Amniotic stem cell (primary cell): ENCODE measurements at regions not wholly inside any gene's neighbourhood (a gene's known extent, or its start where the extent isn't known, plus 50 kb on each side); places are given as distances from the start of the nearest gene placed in this dataset.
"Not testable (repeated sequence)": the region's sequence is repeated elsewhere in the genome, so short reads cannot be mapped to it uniquely, and the experiment has no call there.

Source experiments
- DNase-seq: peaks from one replicate; lab custom pipeline; 2025; lab: John Stamatoyannopoulos, UW

DNA sequence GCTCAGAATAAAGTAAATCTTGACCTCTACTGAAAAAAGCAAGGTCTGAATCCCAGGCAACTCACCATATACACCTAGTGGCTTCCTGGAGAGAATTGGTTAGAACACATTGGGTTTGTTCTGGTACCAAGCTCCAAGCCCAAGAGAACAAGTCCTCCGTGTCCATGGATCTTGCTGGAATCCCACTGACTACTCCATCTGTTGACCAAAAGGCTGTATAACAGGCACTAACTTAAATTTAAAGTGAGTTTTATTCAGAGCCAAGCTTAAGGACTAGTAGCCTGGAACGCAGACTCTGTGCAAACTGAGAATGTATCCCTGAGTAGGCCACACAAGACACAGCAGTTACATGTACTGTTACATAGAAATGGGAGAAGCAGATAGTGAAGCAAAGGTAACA is 342.1 kb upstream of the LRRC3B start:
- no peak for DNase-seq

- DNase-seq, result no peak
Observed at GRCh38 chr3:26281284-26281985, 341.1 kb upstream of the LRRC3B start.

DNA sequence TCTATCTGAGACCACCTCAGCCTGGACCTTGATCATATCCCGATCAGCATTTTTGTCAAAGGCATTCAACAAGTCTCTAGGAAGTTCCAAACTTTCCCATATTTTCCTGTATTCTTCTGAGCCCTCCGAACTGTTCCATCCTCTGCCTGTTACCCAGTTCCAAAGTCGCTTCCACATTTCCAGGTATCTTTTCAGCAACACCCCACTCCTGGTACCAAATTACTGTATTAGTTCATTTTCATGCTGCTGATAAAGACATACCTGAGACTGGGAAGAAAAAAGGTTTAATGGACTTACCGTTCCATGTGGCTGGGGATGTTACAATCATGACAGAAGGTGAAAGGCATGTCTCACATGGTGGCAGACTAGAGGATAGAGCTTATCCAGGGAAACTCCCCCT is 338.1 kb upstream of the LRRC3B start:
- not testable (repeated sequence) for DNase-seq

GRCh38 chr3:26291840-26292239 is 330.7 kb upstream of the LRRC3B start:
- no peak for DNase-seq

DNA sequence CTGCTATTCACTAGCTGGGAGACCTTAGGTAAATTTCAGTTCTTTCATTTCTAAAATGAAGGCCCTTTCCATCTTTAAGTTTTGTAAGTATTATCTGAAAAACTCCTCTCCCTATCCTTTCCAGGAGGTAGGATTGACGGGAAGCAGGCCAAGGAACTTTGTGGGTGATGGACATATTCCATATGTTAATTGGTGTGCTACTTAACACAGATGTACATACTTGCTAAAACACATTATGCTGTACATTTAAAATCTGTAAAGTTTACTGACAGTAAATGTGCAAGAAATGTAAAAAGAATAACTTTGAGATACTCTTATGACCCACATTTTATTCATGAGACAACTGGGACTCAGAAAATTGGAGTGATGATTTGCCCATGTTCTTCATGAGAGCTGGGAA is 329.8 kb upstream of the LRRC3B start:
- no peak for DNase-seq

GRCh38 chr3:26293329-26293844 is 329.2 kb upstream of the LRRC3B start:
- no peak for DNase-seq

GRCh38 chr3:26307192-26307591 is 315.4 kb upstream of the LRRC3B start:
- DNase-seq, result no peak

DNA sequence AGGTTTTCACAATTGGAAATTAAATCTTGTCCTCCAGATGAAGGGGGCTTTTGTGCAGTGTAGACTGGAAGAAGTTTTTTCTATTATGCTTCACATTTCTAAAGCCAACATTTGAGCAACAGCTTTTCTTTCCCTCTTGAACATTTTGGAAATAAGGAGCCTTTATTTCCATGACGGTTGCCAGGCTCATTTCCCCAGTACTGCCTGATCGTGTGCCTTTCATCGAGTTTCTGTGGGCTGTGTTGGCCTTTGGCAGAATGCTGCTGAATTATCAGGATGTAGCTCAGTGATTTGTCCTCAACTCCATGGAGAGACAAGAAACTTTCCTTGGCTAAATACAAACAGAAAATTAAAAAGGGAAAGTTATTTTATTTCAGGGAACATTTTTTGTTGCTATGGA is 314.8 kb upstream of the LRRC3B start:
- no peak for DNase-seq

DNA sequence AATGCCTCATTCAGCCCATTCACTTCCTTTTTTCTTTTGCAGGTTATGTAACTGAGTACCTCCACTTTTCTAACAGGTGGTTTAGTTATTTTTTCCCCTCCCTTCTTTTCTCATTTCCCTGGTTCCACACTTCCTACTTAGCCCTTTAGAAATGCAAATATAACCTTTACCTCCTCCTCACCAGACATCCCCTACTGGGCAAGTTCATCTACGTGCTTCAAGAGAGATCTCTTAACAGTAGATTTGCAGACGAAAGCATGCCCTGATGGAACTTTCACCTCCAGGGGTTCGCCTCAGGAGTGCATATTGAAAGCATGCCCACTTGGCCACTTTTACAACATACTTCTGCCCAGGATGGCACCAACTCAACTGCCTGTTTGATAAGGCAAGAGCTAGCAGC is 314.1 kb upstream of the LRRC3B start:
- no peak for DNase-seq

DNA sequence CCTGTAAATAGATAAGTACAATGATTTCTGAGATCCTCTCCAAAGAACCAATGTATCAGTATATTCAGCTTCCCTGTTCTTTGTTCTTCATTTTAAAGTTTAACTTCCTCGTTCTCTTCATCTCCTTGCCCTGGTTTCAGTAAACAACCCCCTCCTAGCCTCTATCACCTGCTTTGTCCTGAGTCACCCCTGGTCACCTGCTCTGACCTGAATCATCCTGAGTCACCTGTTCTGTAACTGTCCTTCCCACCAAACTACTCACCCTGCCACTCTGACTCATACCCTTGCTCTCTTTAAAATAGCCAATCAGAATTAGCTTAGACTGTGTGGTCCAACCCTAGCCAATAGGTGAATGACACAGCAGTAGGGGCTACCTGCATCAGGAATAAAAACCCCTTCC is 313.0 kb upstream of the LRRC3B start:
- DNase-seq, result not testable (repeated sequence)

DNA sequence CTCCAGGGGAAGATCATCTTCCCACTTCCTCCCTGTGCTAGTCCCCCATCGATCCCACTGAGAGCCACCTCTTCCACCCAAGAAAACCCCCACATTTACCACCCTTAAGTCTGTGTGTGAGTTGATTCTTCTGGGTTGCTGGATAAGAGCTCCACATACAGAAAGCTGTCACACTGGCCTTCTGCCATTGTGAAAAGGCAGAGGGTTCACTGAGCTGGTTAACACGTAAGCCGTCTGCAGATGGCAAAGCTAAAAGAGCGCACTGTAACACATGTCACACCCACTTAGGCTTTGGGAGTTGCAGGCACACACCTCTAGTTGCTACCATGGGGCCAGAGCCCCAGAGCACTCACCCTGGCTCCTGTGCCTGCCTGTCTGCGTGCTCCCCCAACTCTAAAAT is 309.8 kb upstream of the LRRC3B start:
- no peak for DNase-seq

GRCh38 chr3:26316472-26316871 is 306.1 kb upstream of the LRRC3B start:
- no peak for DNase-seq

DNA sequence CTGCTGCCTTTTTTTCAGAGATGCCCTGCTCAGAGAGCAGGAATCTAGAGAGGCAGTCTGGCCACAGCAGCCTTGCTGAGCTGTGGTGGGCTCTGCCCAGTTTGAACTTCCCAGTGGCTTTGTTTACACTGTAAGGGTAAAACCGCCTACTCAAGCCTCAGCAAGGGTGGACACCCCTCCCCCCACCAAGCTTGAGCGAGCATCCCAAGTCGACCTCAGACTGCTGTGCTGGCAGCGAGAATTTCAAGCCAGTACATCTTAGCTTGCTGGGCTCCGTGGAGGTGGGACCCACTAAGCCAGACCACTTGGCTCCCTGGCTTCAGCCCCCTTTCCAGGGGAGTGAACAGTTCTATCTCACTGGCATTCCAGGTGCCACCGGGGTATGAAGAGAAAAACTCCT is 298.8 kb upstream of the LRRC3B start:
- not testable (repeated sequence) for DNase-seq

DNA sequence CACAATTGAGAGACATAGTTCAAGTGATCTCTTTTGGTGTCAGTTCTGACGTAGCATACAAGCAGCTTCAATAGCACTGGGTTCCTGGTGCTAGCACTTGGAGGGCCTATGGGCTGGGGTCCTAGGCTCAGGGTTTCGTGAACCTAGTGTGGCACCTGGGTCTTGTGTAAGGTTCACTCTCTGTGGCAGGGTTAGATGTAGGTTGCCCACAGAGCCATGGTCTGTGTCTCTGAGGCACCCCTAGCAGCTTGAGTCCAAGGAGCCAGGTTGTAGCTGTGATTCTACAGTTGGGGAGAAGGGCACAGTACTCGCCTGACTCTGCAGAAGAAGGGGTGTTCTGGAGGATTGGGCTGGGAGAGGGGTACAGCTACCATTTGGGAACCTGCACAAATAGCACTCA is 282.6 kb upstream of the LRRC3B start:
- DNase-seq, result no peak

- no peak for DNase-seq
Observed at GRCh38 chr3:26343647-26344046, 278.9 kb upstream of the LRRC3B start.

DNA sequence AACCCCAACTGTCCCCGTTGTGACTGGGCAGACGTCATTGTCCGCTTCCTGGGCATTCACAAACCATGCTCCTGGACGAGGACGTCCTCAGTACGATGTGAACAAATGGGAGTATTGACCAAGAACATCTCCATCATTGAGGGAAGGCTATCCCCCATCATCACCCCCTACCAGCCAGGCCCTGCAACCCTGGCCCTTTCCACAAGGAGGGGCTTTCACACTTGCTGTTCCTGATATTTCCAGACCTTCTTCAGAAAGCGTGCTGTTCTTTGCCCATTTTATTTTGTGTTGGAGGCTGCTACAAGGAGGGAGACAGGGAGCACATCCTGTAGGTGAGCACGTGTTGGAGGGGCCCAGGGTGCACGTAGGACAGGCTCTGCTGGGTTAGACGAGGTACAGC is 277.0 kb upstream of the LRRC3B start:
- no peak for DNase-seq

DNA sequence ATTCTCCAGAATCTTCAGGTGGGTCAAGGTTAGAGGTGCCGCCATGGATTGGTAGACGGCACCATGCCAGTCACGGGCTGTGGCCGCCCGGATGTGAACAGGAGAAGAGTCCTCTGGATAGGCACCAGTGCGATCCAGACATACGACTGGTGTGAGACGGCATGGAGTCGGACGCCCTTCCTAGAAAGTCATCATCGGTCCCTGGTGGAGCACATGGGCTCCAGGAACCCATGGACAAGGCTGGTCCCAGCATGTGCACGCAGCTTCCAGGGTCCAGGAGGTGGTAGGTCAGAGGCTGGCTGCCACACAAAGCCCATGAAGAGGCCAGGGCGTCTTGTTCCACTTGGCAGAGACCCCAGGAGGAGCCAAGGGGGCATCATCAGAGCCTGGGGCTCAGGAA is 276.1 kb upstream of the LRRC3B start:
- DNase-seq, result no peak

GRCh38 chr3:26347150-26347549 is 275.4 kb upstream of the LRRC3B start:
- DNase-seq, result no peak

GRCh38 chr3:26350853-26351252 is 271.7 kb upstream of the LRRC3B start:
- no peak for DNase-seq

DNA sequence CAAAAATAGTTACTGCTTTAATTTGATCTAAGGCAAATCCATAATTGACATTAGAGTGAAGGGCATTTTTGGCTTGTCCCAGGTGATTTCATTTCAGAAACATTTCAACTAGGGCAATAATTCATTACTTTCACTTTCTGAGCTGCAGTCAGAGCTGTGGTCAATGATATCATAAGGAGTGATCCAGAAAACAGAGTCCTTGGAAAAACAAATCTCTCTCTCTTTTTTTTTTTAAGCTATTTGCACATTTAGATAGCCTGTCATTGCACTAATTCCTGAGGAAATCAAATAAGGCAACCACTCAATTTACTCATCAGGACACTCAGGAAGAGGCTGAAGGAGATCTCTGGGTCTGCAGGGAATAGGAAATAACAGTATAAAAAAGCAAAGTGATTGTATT is 269.5 kb upstream of the LRRC3B start:
- no peak for DNase-seq

DNA sequence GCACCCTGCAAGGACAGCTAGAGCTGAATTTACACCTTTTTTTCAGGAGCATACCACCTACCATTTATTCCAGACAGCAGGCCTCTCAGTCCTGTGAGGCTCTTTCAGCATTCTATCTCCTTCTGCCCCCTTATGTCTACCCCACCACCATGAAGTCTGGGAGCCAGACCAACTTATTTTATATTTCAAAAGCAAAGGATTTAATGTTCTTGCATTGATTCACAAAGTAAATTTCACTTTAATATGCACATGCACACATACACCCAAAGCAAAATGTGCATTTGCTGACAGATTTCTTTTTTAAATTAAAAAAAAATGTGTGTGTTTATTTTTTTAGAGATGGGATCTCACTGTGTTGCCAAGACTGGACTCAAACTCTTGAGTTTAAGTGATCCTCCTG is 264.2 kb upstream of the LRRC3B start:
- no peak for DNase-seq

- DNase-seq, result no peak
Observed at GRCh38 chr3:26365706-26366105, 256.9 kb upstream of the LRRC3B start.

GRCh38 chr3:26368312-26368711 is 254.3 kb upstream of the LRRC3B start:
- no peak for DNase-seq

GRCh38 chr3:26369133-26369532 is 253.4 kb upstream of the LRRC3B start:
- no peak for DNase-seq
